Natural killer cell (primary cell): ENCODE measurements at regions not wholly inside any gene's neighbourhood (a gene's known extent, or its start where the extent isn't known, plus 50 kb on each side); places are given as distances from the start of the nearest gene placed in this dataset.

Source experiments
- ATAC-seq, 3 donors: fragments of 150-1000 bp in 2 of 3; fragments of 200-7000 bp in 1 of 3; cut with Tn5 transposase; 1 replicate in 1 of 3; 2 replicates in 2 of 3; pipeline ENCODE4 v1.10.0; 2021; ENCODE audit warnings: mild to moderate bottlenecking in 2 of 3, moderate library complexity in 2 of 3
- DNase-seq, 2 donors: peaks; one replicate each; pipeline versions ENCODE4 v3.0.0 to v3.0.0-alpha.2; 2013 to 2021; ENCODE audit warnings: mixed read lengths in 1 of 2
- H3K27ac ChIP-seq: one replicate; pipeline ENCODE4 v1.5.1; 2013; ENCODE audit warnings: mild to moderate bottlenecking, low read length
- H3K27me3 ChIP-seq: one replicate; pipeline ENCODE4 v1.6.1; 2013; ENCODE audit warnings: low read length; ENCODE audit not compliant: control insufficient read depth, insufficient read depth
- H3K36me3 ChIP-seq: one replicate; pipeline ENCODE4 v1.6.1; 2013; ENCODE audit warnings: low read length; ENCODE audit not compliant: control insufficient read depth, insufficient read depth
- H3K4me1 ChIP-seq: one replicate; pipeline ENCODE4 v1.6.1; 2013; ENCODE audit warnings: low read length; ENCODE audit not compliant: control insufficient read depth, insufficient read depth
- H3K4me3 ChIP-seq: one replicate; pipeline ENCODE4 v1.5.1; 2013; ENCODE audit warnings: low read length
- H3K9me3 ChIP-seq: one replicate; pipeline ENCODE4 v1.6.1; 2013; ENCODE audit warnings: low read length; ENCODE audit not compliant: control insufficient read depth, insufficient read depth
- H3K27ac Mint-ChIP-seq, 2 donors: one replicate each; pipeline ENCODE4 v1.8.0; 2022; ENCODE audit warnings: mild to moderate bottlenecking in 2 of 2, mixed read lengths in 2 of 2, moderate library complexity in 1 of 2
- H3K27me3 Mint-ChIP-seq, 2 donors: one replicate each; pipeline ENCODE4 v1.8.0; 2022; ENCODE audit warnings: low read depth in 2 of 2, mixed read lengths in 2 of 2
- H3K36me3 Mint-ChIP-seq: one replicate; pipeline ENCODE4 v1.8.0; 2022; ENCODE audit warnings: mixed read lengths
- H3K4me1 Mint-ChIP-seq, 2 donors: one replicate each; pipeline ENCODE4 v1.8.0; 2022; ENCODE audit warnings: mixed read lengths in 2 of 2
- H3K4me3 Mint-ChIP-seq: one replicate; pipeline ENCODE4 v1.8.0; 2022; ENCODE audit warnings: mild to moderate bottlenecking, moderate library complexity, mixed read lengths
- H3K9me3 Mint-ChIP-seq, 2 donors: one replicate each; pipeline ENCODE4 v1.8.0; 2022; ENCODE audit warnings: mixed read lengths in 2 of 2
- WGBS: methylation state at CpG from one replicate; pipeline ENCODE4 v1.1.7; 2013; ENCODE audit warnings: missing lambda C conversion rate; ENCODE audit not compliant: insufficient coverage; 5-methylcytosine and 5-hydroxymethylcytosine counted together
- intact Hi-C: fragments of 100-400 bp; cut with micrococcal nuclease; formaldehyde crosslinking; loops from one replicate; pipeline ENCODE4 v1.14.2; 2022
- TF ChIP-seq, protein P1 (sequence below): fragments of 200-600 bp; IDR thresholded peaks from one replicate; pipeline ENCODE4 v1.8.0; 2022; ENCODE audit warnings: antibody characterized with exemption

DNA sequence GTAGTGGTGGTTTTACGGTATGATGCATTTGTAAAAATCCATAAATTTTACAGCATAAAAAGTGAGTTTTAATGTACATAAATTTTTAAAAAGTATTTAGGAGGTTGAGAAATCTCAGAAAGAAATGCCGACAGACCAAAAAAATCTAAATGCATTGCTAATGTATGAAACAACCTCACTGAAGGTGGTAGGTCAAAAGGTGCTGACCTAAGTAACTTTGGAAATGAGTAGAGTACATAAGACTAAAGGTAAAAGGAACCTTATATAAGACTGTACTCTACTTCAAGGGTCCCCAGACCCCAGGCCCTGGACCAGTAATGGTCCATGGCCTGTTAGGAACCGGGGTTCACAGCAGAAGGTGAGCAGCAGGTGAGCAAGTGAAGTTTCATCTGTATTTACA, 163.4 kb downstream of the COL6A3 start:
- H3K9me3 Mint-ChIP-seq: no peaks in the 10 kb centered on the region
- ATAC-seq: no peak
- intact Hi-C loops: no loop called here

DNA sequence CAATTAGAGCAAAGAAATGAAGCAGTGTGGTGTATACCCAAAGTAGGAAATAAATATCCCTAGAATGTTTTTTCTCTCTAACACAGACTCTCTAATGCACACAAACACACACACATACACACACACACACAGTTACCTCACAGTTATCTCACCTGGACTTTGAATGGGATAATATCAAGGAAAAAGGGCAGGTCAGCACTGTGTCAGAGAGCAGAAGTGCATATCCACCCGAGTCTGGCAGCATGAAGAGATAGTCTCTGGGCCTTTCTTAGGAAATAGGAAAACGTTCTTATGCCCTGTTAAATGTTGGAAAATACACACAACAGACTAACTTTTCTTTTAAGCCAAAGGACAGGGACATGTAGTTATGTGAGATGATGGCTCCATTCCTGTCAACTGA, 162.0 kb downstream of the COL6A3 start:
- WGBS: 78% methylated on average over 2 of the region's 2 CpGs
- Mint-ChIP-seq H3K4me3 (no peak overlapping the region), H3K4me1 (no peaks in the 10 kb centered on the region), H3K36me3 (no peaks in the 10 kb centered on the region), H3K27ac (no peak overlapping the region), H3K27me3 (peaks cover 9 to 25% of the 10 kb centered on the region in 2 donors), H3K9me3 (no peaks in the 10 kb centered on the region)
- intact Hi-C loops: no loop called here
- ATAC-seq (no peak), DNase-seq (no peak)
- Histone ChIP-seq H3K36me3 (no peaks in the 10 kb centered on the region), H3K27ac (no peak overlapping the region), H3K4me1 (no peaks in the 10 kb centered on the region), H3K9me3 (no peaks in the 10 kb centered on the region), H3K27me3 (no peaks in the 10 kb centered on the region), H3K4me3 (no peak overlapping the region)
- TF ChIP-seq, protein P1, sequence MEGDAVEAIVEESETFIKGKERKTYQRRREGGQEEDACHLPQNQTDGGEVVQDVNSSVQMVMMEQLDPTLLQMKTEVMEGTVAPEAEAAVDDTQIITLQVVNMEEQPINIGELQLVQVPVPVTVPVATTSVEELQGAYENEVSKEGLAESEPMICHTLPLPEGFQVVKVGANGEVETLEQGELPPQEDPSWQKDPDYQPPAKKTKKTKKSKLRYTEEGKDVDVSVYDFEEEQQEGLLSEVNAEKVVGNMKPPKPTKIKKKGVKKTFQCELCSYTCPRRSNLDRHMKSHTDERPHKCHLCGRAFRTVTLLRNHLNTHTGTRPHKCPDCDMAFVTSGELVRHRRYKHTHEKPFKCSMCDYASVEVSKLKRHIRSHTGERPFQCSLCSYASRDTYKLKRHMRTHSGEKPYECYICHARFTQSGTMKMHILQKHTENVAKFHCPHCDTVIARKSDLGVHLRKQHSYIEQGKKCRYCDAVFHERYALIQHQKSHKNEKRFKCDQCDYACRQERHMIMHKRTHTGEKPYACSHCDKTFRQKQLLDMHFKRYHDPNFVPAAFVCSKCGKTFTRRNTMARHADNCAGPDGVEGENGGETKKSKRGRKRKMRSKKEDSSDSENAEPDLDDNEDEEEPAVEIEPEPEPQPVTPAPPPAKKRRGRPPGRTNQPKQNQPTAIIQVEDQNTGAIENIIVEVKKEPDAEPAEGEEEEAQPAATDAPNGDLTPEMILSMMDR: no peak

More for the DNA sequence above, 163.4 kb downstream of the COL6A3 start:
- Histone ChIP-seq H3K36me3 (no peaks in the 10 kb centered on the region), H3K4me3 (no peak overlapping the region), H3K9me3 (no peaks in the 10 kb centered on the region), H3K4me1 (no peaks in the 10 kb centered on the region), H3K27ac (no peak overlapping the region), H3K27me3 (no peaks in the 10 kb centered on the region)
- WGBS: 88% methylated on average over 3 of the region's 3 CpGs
- TF ChIP-seq, protein P1: no peak
- no peaks in the 10 kb centered on the region for H3K4me1 Mint-ChIP-seq
- no peak overlapping the region for H3K4me3 Mint-ChIP-seq
- DNase-seq: no peak
- H3K27ac Mint-ChIP-seq: no peak overlapping the region
- H3K27me3 Mint-ChIP-seq: peaks cover 8 to 25% of the 10 kb centered on the region in 2 donors
- no peaks in the 10 kb centered on the region for H3K36me3 Mint-ChIP-seq

DNA sequence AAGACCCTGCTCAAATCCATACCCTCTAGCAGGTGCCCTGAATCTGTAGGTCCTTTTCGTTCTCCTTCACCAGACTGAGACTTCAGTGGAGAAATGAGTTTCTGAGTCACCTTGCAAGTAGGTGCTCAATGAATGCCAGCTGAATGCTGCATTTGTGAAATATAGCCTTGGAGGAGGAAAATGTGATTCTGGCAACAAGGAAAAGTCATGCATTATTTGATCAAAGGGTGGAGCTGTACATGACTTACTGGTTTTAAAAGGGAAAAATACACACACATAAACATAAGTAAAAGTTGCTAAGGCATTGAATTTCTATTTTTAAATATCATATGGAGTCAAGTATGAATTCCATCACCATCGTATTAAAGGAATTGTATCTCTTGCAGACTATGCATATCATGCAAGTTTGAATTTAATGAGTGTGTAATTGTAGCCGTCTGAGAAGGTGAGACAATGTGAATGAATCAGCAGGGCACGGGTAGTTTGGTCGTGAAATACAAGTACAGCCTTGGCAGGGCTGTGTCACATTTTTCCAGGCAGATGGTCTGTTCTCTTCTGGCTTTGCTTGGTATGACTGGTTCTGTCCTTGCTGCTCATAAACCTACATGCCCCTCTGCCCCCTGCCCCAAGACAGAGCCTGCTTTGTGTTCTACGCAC, 160.8 kb downstream of the COL6A3 start:
- ATAC-seq (no peak), DNase-seq (no peak)
- H3K27me3 ChIP-seq: no peaks in the 10 kb centered on the region
- H3K9me3 ChIP-seq: no peaks in the 10 kb centered on the region
- no peaks in the 10 kb centered on the region for H3K4me1 Mint-ChIP-seq
- H3K4me3 Mint-ChIP-seq: no peak overlapping the region
- H3K4me1 ChIP-seq: no peaks in the 10 kb centered on the region
- H3K4me3 ChIP-seq: no peak overlapping the region
- no peaks in the 10 kb centered on the region for H3K36me3 ChIP-seq
- H3K27ac ChIP-seq: no peak overlapping the region
- WGBS: 88% methylated on average over 6 of the region's 6 CpGs
- H3K9me3 Mint-ChIP-seq: no peaks in the 10 kb centered on the region
- TF ChIP-seq, protein P1: no peak
- no peaks in the 10 kb centered on the region for H3K36me3 Mint-ChIP-seq
- peaks cover 11 to 32% of the 10 kb centered on the region in 2 donors for H3K27me3 Mint-ChIP-seq
- no peak overlapping the region for H3K27ac Mint-ChIP-seq
- intact Hi-C loops: no loop called here

DNA sequence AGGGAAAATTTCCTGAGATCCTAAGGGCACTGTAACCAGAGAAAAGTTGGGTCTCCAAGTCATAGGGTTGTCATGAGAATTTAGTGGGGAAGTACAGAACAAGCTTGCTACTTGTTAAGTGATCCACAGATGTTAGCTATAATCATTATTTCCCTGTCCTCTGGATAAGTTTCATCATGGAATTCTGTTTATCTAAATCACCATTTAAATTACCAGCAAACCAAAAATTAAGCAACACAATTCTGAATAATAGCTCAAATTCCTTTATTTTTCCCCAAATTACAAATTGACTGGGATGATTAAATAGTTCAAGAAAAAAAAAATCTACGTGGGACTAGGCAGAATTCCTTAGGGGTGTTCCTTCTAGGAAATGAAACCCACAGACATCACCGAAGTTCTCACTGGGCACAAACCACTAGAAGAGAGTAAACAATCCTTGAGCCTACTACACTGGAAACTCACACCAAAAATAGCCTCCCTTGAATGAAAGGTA, 159.5 kb downstream of the COL6A3 start:
- TF ChIP-seq, protein P1: no peak
- no peak for ATAC-seq
- H3K4me3 ChIP-seq: no peak overlapping the region
- Mint-ChIP-seq H3K27me3 (peaks cover 15 to 28% of the 10 kb centered on the region in 2 donors), H3K27ac (no peak overlapping the region), H3K4me1 (no peaks in the 10 kb centered on the region), H3K4me3 (no peak overlapping the region), H3K36me3 (no peaks in the 10 kb centered on the region), H3K9me3 (no peaks in the 10 kb centered on the region)
- no peaks in the 10 kb centered on the region for H3K4me1 ChIP-seq
- DNase-seq: no peak
- no CpG with 5 or more reads among the region's 2 CpGs for WGBS
- no peaks in the 10 kb centered on the region for H3K27me3 ChIP-seq
- no peak overlapping the region for H3K27ac ChIP-seq
- H3K9me3 ChIP-seq: no peaks in the 10 kb centered on the region
- intact Hi-C loops: no loop called here
- no peaks in the 10 kb centered on the region for H3K36me3 ChIP-seq
